ENCODE measurements at regions not wholly inside any gene's neighbourhood (a gene's known extent, or its start where the extent isn't known, plus 50 kb on each side); places are given as distances from the start of the nearest gene placed in this dataset.

GRCh38 chr11:28863422-28863821 is 755.2 kb downstream of the METTL15 start:
- no peak for DNase-seq
- Histone ChIP-seq H3K4me3 (no peak overlapping the region), H3K27me3 (ENCODE audit: low read depth) (no peaks in the 10 kb centered on the region), H3K4me1 (no peaks in the 10 kb centered on the region), H3K36me3 (no peaks in the 10 kb centered on the region), H3K27ac (replicated peaks) (no peak overlapping the region), H3K9me3 (replicated peaks) (peaks cover 3% of the 10 kb centered on the region)
- intact Hi-C loops (cut with micrococcal nuclease) = no loop called here
- no peak for TF ChIP-seq CTCF (IDR thresholded peaks at IDR 0.05; ENCODE audit: borderline replicate concordance)

GRCh38 chr11:28860893-28861292 is 752.7 kb downstream of the METTL15 start:
- Histone ChIP-seq H3K27ac (replicated peaks) (no peak overlapping the region), H3K36me3 (no peaks in the 10 kb centered on the region), H3K9me3 (replicated peaks) (peaks cover 26% of the 10 kb centered on the region), H3K4me3 (no peak overlapping the region), H3K4me1 (no peaks in the 10 kb centered on the region), H3K27me3 (ENCODE audit: low read depth) (no peaks in the 10 kb centered on the region)
- no peak for DNase-seq
- intact Hi-C loops (cut with micrococcal nuclease) = no loop called here
- TF ChIP-seq CTCF (IDR thresholded peaks at IDR 0.05; ENCODE audit: borderline replicate concordance) = no peak

- no peak overlapping the region for H3K27ac ChIP-seq (replicated peaks)
- TF ChIP-seq CTCF (IDR thresholded peaks at IDR 0.05; ENCODE audit: borderline replicate concordance) = no peak
- intact Hi-C loops (cut with micrococcal nuclease) = no loop called here
- H3K9me3 ChIP-seq (replicated peaks) = peaks cover 26% of the 10 kb centered on the region
- H3K36me3 ChIP-seq = no peaks in the 10 kb centered on the region
- H3K4me3 ChIP-seq = no peak overlapping the region
- H3K27me3 ChIP-seq (ENCODE audit: low read depth) = no peaks in the 10 kb centered on the region
- no peak for DNase-seq
- no peaks in the 10 kb centered on the region for H3K4me1 ChIP-seq
These were observed 749.9 kb downstream of the METTL15 start for GRCh38 chr11:28858076-28858475.

- DNase-seq = no peak
- no peaks in the 10 kb centered on the region for H3K27me3 ChIP-seq (ENCODE audit: low read depth)
- no peaks in the 10 kb centered on the region for H3K4me1 ChIP-seq
- no peak for TF ChIP-seq CTCF (IDR thresholded peaks at IDR 0.05; ENCODE audit: borderline replicate concordance)
- no peak overlapping the region for H3K4me3 ChIP-seq
- peaks cover 8% of the 10 kb centered on the region for H3K9me3 ChIP-seq (replicated peaks)
- H3K36me3 ChIP-seq = no peaks in the 10 kb centered on the region
- H3K27ac ChIP-seq (replicated peaks) = no peak overlapping the region
- intact Hi-C loops (cut with micrococcal nuclease) = no loop called here
These were observed 740.9 kb downstream of the METTL15 start for GRCh38 chr11:28849053-28849452.

- Histone ChIP-seq H3K4me3 (no peak overlapping the region), H3K4me1 (no peaks in the 10 kb centered on the region), H3K9me3 (replicated peaks) (no peaks in the 10 kb centered on the region), H3K27ac (replicated peaks) (no peak overlapping the region), H3K36me3 (no peaks in the 10 kb centered on the region), H3K27me3 (ENCODE audit: low read depth) (no peaks in the 10 kb centered on the region)
- intact Hi-C loops (cut with micrococcal nuclease) = no loop called here
- DNase-seq = no peak
- TF ChIP-seq CTCF (IDR thresholded peaks at IDR 0.05; ENCODE audit: borderline replicate concordance) = no peak
These were observed 734.5 kb downstream of the METTL15 start for GRCh38 chr11:28842716-28843115.

- Histone ChIP-seq H3K36me3 (no peaks in the 10 kb centered on the region), H3K27ac (replicated peaks) (no peak overlapping the region), H3K4me1 (no peaks in the 10 kb centered on the region), H3K9me3 (replicated peaks) (no peaks in the 10 kb centered on the region), H3K27me3 (ENCODE audit: low read depth) (no peaks in the 10 kb centered on the region), H3K4me3 (no peak overlapping the region)
- DNase-seq = no peak
- intact Hi-C loops (cut with micrococcal nuclease) = no loop called here
- TF ChIP-seq CTCF (IDR thresholded peaks at IDR 0.05; ENCODE audit: borderline replicate concordance) = no peak
These were observed 730.6 kb downstream of the METTL15 start for GRCh38 chr11:28838741-28839140.

Measured in left ventricle myocardium inferior (tissue), 1 donor.